K562 (cell line): ENCODE measurements at regions not wholly inside any gene's neighbourhood (a gene's known extent, or its start where the extent isn't known, plus 50 kb on each side); places are given as distances from the start of the nearest gene placed in this dataset.

ENCODE experiments used
- ATAC-seq: fragments of 200-7000 bp; cut with Tn5 transposase; 3 replicates; pipeline ENCODE4 v1.9.1; 2020; ENCODE audit warnings: moderate library complexity
- BruUV-seq: library from RNA; stranded (reverse); fragments of 400-500 nt; replicated peaks from 2 replicates; lab custom pipeline; 2021; lab: Mats Ljungman, UMichigan
- CTCF ChIA-PET: fragments of 300-600 bp; formaldehyde crosslinking; extraction: SDS; loops from one replicate; lab custom pipeline; 2021; ENCODE audit warnings: low intra/inter-chr PET ratio; lab: Yijun Ruan, JAX
- POLR2A ChIA-PET: fragments of 300-600, 350-650 bp; sonication (Branson Sonifier 250); formaldehyde crosslinking; extraction: SDS; loops from one replicate; lab custom pipeline; 2021; ENCODE audit warnings: antibody characterized with exemption, inconsistent platforms; lab: Yijun Ruan, JAX
- DNase-seq, 4 experiments: peaks; one replicate each; pipeline versions ENCODE4 v3.0.0 to v3.0.0-alpha.2; 2011 to 2018; ENCODE audit warnings: low spot score in 3 of 4, mixed read lengths in 3 of 4; ENCODE audit errors: extremely low read depth in 1 of 4
- FAIRE-seq: peaks from 2 replicates; lab custom pipeline; 2011; peaks lifted over from hg19 to GRCh38; lab: Jason Lieb, UNC
- H2AFZ ChIP-seq: 2 replicates; pipeline ENCODE4 v1.6.0; 2011; ENCODE audit warnings: low read depth, low read length, control low read depth, inconsistent platforms
- H3K27ac ChIP-seq: fragments of 200-600 bp; 3 replicates; pipeline ENCODE4 v1.8.0; 2011; ENCODE audit warnings: low read depth, mild to moderate bottlenecking, control low read depth, inconsistent platforms, low read length, moderate library complexity, mixed read lengths; ENCODE audit errors: extremely low read depth
- H3K27me3 ChIP-seq, 2 experiments: fragments of 300-600 bp in 1 of 2; 2 replicates in 1 of 2; 3 replicates in 1 of 2; pipeline versions ENCODE4 v1.6.0 to v1.8.0; 2011; ENCODE audit warnings: inconsistent platforms in 2 of 2, low read length in 2 of 2, mild to moderate bottlenecking in 1 of 2, mixed read lengths in 1 of 2, moderate library complexity in 1 of 2; ENCODE audit not compliant: control insufficient read depth in 2 of 2, insufficient read depth in 2 of 2
- H3K36me3 ChIP-seq: fragments of 300-600 bp; 3 replicates; pipeline ENCODE4 v1.8.0; 2011; ENCODE audit warnings: mild to moderate bottlenecking, low read length, inconsistent platforms; ENCODE audit not compliant: control insufficient read depth, insufficient read depth
- H3K4me1 ChIP-seq, 2 experiments: fragments of 200-600 bp in 1 of 2; replicated peaks in 1 of 2; 2 replicates in 1 of 2; 3 replicates in 1 of 2; pipeline versions ENCODE4 v1.5.1 to v1.8.0; 2011; ENCODE audit warnings: inconsistent platforms in 2 of 2, low read length in 2 of 2, mild to moderate bottlenecking in 1 of 2, mixed read lengths in 1 of 2, moderate library complexity in 1 of 2; ENCODE audit not compliant: control insufficient read depth in 2 of 2, insufficient read depth in 2 of 2
- H3K4me2 ChIP-seq: 2 replicates; pipeline ENCODE4 v1.6.1; 2011; ENCODE audit warnings: low read length, control low read depth, inconsistent platforms, mixed read lengths; ENCODE audit not compliant: insufficient read depth
- H3K4me3 ChIP-seq: fragments of 200-600 bp; sonication (generic), shearing (Covaris generic); 2 replicates; pipeline ENCODE4 v1.5.1; 2016; ENCODE audit warnings: control low read depth, inconsistent platforms
- H3K79me2 ChIP-seq: fragments of 200-600 bp; 3 replicates; pipeline ENCODE4 v1.8.0; 2011; ENCODE audit warnings: low read length, inconsistent platforms; ENCODE audit not compliant: control insufficient read depth, insufficient read depth
- H3K9ac ChIP-seq, 2 experiments: 2 replicates each; pipeline versions ENCODE4 v1.6.0 to v1.6.1; 2011; ENCODE audit warnings: low read depth in 2 of 2, low read length in 2 of 2, control low read depth in 1 of 2, inconsistent platforms in 1 of 2, mild to moderate bottlenecking in 1 of 2, mixed read lengths in 1 of 2; ENCODE audit not compliant: insufficient read depth in 1 of 2
- H3K9me1 ChIP-seq: one replicate; pipeline ENCODE4 v1.6.0; 2011; ENCODE audit warnings: inconsistent platforms, mild to moderate bottlenecking, low read length, moderate library complexity; ENCODE audit not compliant: control insufficient read depth, insufficient read depth
- H3K9me3 ChIP-seq: replicated peaks from 2 replicates; pipeline ENCODE4 v1.5.1; 2011; ENCODE audit warnings: low read depth, low read length, inconsistent platforms; ENCODE audit not compliant: control insufficient read depth, insufficient read depth
- H4K20me1 ChIP-seq: replicated peaks from 2 replicates; pipeline ENCODE4 v1.6.1; 2011; ENCODE audit warnings: low read length, inconsistent platforms, mixed read lengths; ENCODE audit not compliant: control insufficient read depth, insufficient read depth
- CBFA2T3 ChIP-seq: fragments of 450-650 bp; IDR thresholded peaks from 2 replicates; pipeline ENCODE4 v1.6.1; 2017
- ESRRA ChIP-seq: fragments of 450-650 bp; IDR thresholded peaks from 2 replicates; pipeline ENCODE4 v1.6.1; 2014; ENCODE audit warnings: low read depth, mild to moderate bottlenecking, moderate library complexity, borderline replicate concordance
- ESRRB ChIP-seq: fragments of 250-450 bp; sonication (Bioruptor Pico); IDR thresholded peaks from 2 replicates; pipeline ENCODE4 v1.5.0; 2020; ENCODE audit warnings: mild to moderate bottlenecking, moderate library complexity, borderline replicate concordance
- HDAC1 ChIP-seq, 2 experiments: fragments of 450-650 bp; IDR thresholded peaks; 2 replicates each; pipeline ENCODE4 v1.6.1; 2016 to 2017; ENCODE audit warnings: inconsistent platforms in 1 of 2, mild to moderate bottlenecking in 1 of 2, moderate library complexity in 1 of 2
- HMG20B ChIP-seq: fragments of 250-450 bp; sonication (Bioruptor Pico); IDR thresholded peaks from 2 replicates; pipeline ENCODE4 v1.5.0; 2021; ENCODE audit warnings: mild to moderate bottlenecking
- HMGN3 ChIP-seq: IDR thresholded peaks from 2 replicates; pipeline ENCODE4 v1.6.1; 2011; ENCODE audit warnings: borderline replicate concordance, low read depth, mild to moderate bottlenecking, mixed read lengths, low read length; ENCODE audit not compliant: insufficient read length; ENCODE audit errors: extremely low read depth
- MEF2A ChIP-seq: IDR thresholded peaks from 2 replicates; pipeline ENCODE4 v1.6.1; 2011; ENCODE audit warnings: low read depth, mild to moderate bottlenecking, low read length, moderate library complexity; ENCODE audit not compliant: control insufficient read depth
- POLR2A ChIP-seq: fragments of 450-650 bp; conservative IDR thresholded peaks from 2 replicates; pipeline ENCODE4 v1.6.1; 2016
- RAD21 ChIP-seq, 2 experiments: fragments of 250-450 bp in 1 of 2; fragments of 450-650 bp in 1 of 2; sonication (Bioruptor Pico) in 1 of 2; formaldehyde crosslinking in 1 of 2; IDR thresholded peaks in 1 of 2; conservative IDR thresholded peaks in 1 of 2; 2 replicates each; pipeline versions ENCODE4 v1.4.0 to v1.8.0; 2020 to 2022; ENCODE audit warnings: mild to moderate bottlenecking in 2 of 2, moderate library complexity in 1 of 2
- RUNX1 ChIP-seq: sonication (generic); IDR thresholded peaks from 2 replicates; pipeline ENCODE4 v1.6.1; 2016; ENCODE audit warnings: antibody characterized with exemption, low read depth
- SIN3B ChIP-seq: fragments of 450-650 bp; IDR thresholded peaks from 2 replicates; pipeline ENCODE4 v1.6.1; 2017; ENCODE audit warnings: low read depth, mild to moderate bottlenecking, moderate library complexity
- TGIF2 ChIP-seq: sonication (generic); formaldehyde crosslinking; IDR thresholded peaks from 2 replicates; pipeline ENCODE4 v1.8.1; 2022; ENCODE audit warnings: mild to moderate bottlenecking, missing genetic modification reagents, moderate library complexity
- ZNF507 ChIP-seq: conservative IDR thresholded peaks from 2 replicates; pipeline ENCODE4 v1.6.1; 2017; ENCODE audit warnings: missing genetic modification characterization, missing compliant biosample characterization
- ZNF785 ChIP-seq: fragments of 250-450 bp; sonication (Bioruptor Pico); IDR thresholded peaks from 2 replicates; pipeline ENCODE4 v1.4.0; 2020; ENCODE audit warnings: mild to moderate bottlenecking
- in situ Hi-C: fragments of 300-500 bp; cut with MboI; formaldehyde crosslinking; loops from 4 replicates; pipeline ENCODE4 v1.15.0; 2018; ENCODE audit warnings: inconsistent platforms, mixed read lengths
- intact Hi-C: fragments of 100-400 bp; cut with micrococcal nuclease; formaldehyde crosslinking; loops from 2 replicates; pipeline ENCODE4 v1.14.2; 2022

- Histone ChIP-seq H3K27ac (no peak overlapping the region), H3K4me3 (no peak overlapping the region), H3K36me3 (no peaks in the 10 kb centered on the region), H3K9me1 (no peaks in the 10 kb centered on the region), H2AFZ (no peak overlapping the region), H3K9me3 (no peaks in the 10 kb centered on the region), H4K20me1 (no peaks in the 10 kb centered on the region), H3K79me2 (no peaks in the 10 kb centered on the region), H3K4me1 (no peaks in the 10 kb centered on the region), H3K4me2 (no peak overlapping the region), H3K9ac (no peak overlapping the region), H3K27me3 (no peaks in the 10 kb centered on the region)
- no peak for TF ChIP-seq HDAC1 (IDR thresholded peaks at IDR 0.05)
- TF ChIP-seq ZNF507 (tag), result no peak
- no peak for TF ChIP-seq HMGN3
- no peak for TF ChIP-seq ESRRA
- TF ChIP-seq SIN3B, result no peak
- no peak for TF ChIP-seq ESRRB
- TF ChIP-seq ZNF785 (CRISPR knock-in tag), result no peak
- no peak for TF ChIP-seq TGIF2 (CRISPR knock-in tag)
- no peak for TF ChIP-seq CBFA2T3
- TF ChIP-seq MEF2A, result no peak
- no peak for TF ChIP-seq HMG20B (CRISPR knock-in tag)
- TF ChIP-seq POLR2A, result no peak
- no peak for TF ChIP-seq RAD21 (CRISPR knock-in tag; conservative IDR thresholded peaks at IDR 0.05 in 1 of 2, IDR thresholded peaks at IDR 0.05 in 1 of 2)
- no peak for TF ChIP-seq RUNX1
- in situ Hi-C loops, result no loop called here
- FAIRE-seq, result no peak
- no peak for ATAC-seq
- CTCF ChIA-PET, result no interaction called here
- no TSS peak for BruUV-seq
- no peak for DNase-seq
- POLR2A ChIA-PET, result no interaction called here
- intact Hi-C loops, result no loop called here
These were observed 90.4 kb upstream of the TLL1 start for GRCh38 chr4:165782623-165783022.
